ENCODE measurements at regions not wholly inside any gene's neighbourhood (a gene's known extent, or its start where the extent isn't known, plus 50 kb on each side); places are given as distances from the start of the nearest gene placed in this dataset.

- TF ChIP-seq CTCF (IDR thresholded peaks at IDR 0.05; ENCODE audit: low read length) (no peak), EZH2phosphoT487 (IDR thresholded peaks at IDR 0.05; ENCODE audit: low read length) (no peak)
Measured at GRCh38 chr2:152863826-152864225, 145.4 kb downstream of the ARL6IP6 start.

All from MM.1S (cell line).